H1 (cell line): ENCODE measurements at regions not wholly inside any gene's neighbourhood (a gene's known extent, or its start where the extent isn't known, plus 50 kb on each side); places are given as distances from the start of the nearest gene placed in this dataset.

Source experiments
- CTCF ChIA-PET: fragments of 300-600 bp; sonication (Branson Sonifier 250); formaldehyde crosslinking; loops from one replicate; lab custom pipeline; 2021; ENCODE audit not compliant: partially characterized antibody; lab: Charles Lee
- POLR2A ChIA-PET: fragments of 300-600 bp; sonication (Branson Sonifier 250); formaldehyde crosslinking; loops from one replicate; lab custom pipeline; 2021; ENCODE audit warnings: inconsistent platforms; ENCODE audit not compliant: partially characterized antibody; lab: Charles Lee
- DNase-seq, 2 experiments: peaks; one replicate each; pipeline versions ENCODE4 v3.0.0 to v3.0.0-alpha.2; 2010 to 2022; ENCODE audit warnings: low spot score in 2 of 2, low read depth in 1 of 2, mixed read lengths in 1 of 2
- FAIRE-seq: peaks from 2 replicates; lab custom pipeline; 2011; peaks lifted over from hg19 to GRCh38; lab: Jason Lieb, UNC
- H2AFZ ChIP-seq: 2 replicates; pipeline ENCODE4 v1.8.1; 2012; ENCODE audit warnings: low read length, inconsistent platforms
- H2AK5ac ChIP-seq: 2 replicates; pipeline ENCODE4 v1.6.1; 2013; ENCODE audit warnings: low read depth, low read length
- H2BK120ac ChIP-seq: replicated peaks from 2 replicates; pipeline ENCODE3; 2013; ENCODE audit warnings: low read depth, low read length, inconsistent platforms
- H2BK12ac ChIP-seq: 2 replicates; pipeline ENCODE4 v1.6.1; 2013; ENCODE audit warnings: low read depth, low read length
- H2BK15ac ChIP-seq: 2 replicates; pipeline ENCODE4 v1.6.1; 2013; ENCODE audit warnings: low read length
- H2BK20ac ChIP-seq: 2 replicates; pipeline ENCODE4 v1.6.1; 2013; ENCODE audit warnings: low read length
- H2BK5ac ChIP-seq: 2 replicates; pipeline ENCODE4 v1.6.1; 2013; ENCODE audit warnings: low read depth, low read length
- H3K14ac ChIP-seq: 2 replicates; pipeline ENCODE4 v1.6.1; 2013; ENCODE audit warnings: inconsistent platforms; ENCODE audit not compliant: insufficient read length
- H3K18ac ChIP-seq: 2 replicates; pipeline ENCODE4 v1.6.1; 2013; ENCODE audit warnings: low read length; ENCODE audit errors: extremely low read depth
- H3K23ac ChIP-seq: 2 replicates; pipeline ENCODE4 v1.6.1; 2013; ENCODE audit warnings: inconsistent platforms; ENCODE audit not compliant: insufficient read length
- H3K23me2 ChIP-seq: 2 replicates; pipeline ENCODE4 v1.6.1; 2013; ENCODE audit warnings: low read depth, low read length
- H3K27ac ChIP-seq: 2 replicates; pipeline ENCODE4 v1.6.1; 2011; ENCODE audit warnings: low read depth, low read length, inconsistent platforms
- H3K27me3 ChIP-seq, 4 experiments: replicated peaks in 1 of 4; 1 replicate in 1 of 4; 2 replicates in 3 of 4; pipeline versions ENCODE4 v1.6.1 to v1.8.1; 2011 to 2013; ENCODE audit warnings: low read length in 3 of 4, mild to moderate bottlenecking in 3 of 4, inconsistent platforms in 2 of 4, mixed read lengths in 2 of 4, moderate library complexity in 1 of 4; ENCODE audit not compliant: control insufficient read depth in 3 of 4, insufficient read depth in 3 of 4; ENCODE audit errors: extremely low read depth in 1 of 4
- H3K36me3 ChIP-seq, 4 experiments: 2 replicates each; pipeline versions ENCODE4 v1.6.1 to v1.8.1; 2011 to 2013; ENCODE audit warnings: mild to moderate bottlenecking in 4 of 4, low read length in 3 of 4, moderate library complexity in 2 of 4, control low read depth in 1 of 4, inconsistent platforms in 1 of 4; ENCODE audit not compliant: insufficient read depth in 4 of 4, control insufficient read depth in 2 of 4
- H3K4ac ChIP-seq: replicated peaks from 2 replicates; pipeline ENCODE3; 2013; ENCODE audit warnings: low read length, low read depth, mixed read lengths, inconsistent platforms; ENCODE audit not compliant: insufficient read length
- H3K4me1 ChIP-seq, 4 experiments: replicated peaks in 1 of 4; 1 replicate in 1 of 4; 2 replicates in 3 of 4; pipeline versions ENCODE4 v1.6.1 to v1.8.1; 2011 to 2013; ENCODE audit warnings: low read length in 3 of 4, inconsistent platforms in 2 of 4, mixed read lengths in 1 of 4; ENCODE audit not compliant: insufficient read depth in 4 of 4, control insufficient read depth in 3 of 4
- H3K4me2 ChIP-seq, 2 experiments: 2 replicates each; pipeline versions ENCODE4 v1.6.1 to v1.8.1; 2011 to 2013; ENCODE audit warnings: low read depth in 2 of 2, low read length in 2 of 2, control low read depth in 1 of 2, inconsistent platforms in 1 of 2, mild to moderate bottlenecking in 1 of 2; ENCODE audit not compliant: insufficient read depth in 1 of 2
- H3K4me3 ChIP-seq, 4 experiments: fragments of 200-600, 300-600 bp in 1 of 4; sonication (generic), shearing (Covaris generic), sonication (Bioruptor Twin) in 1 of 4; 2 replicates each; pipeline versions ENCODE4 v1.5.1 to v1.8.1; 2011 to 2016; ENCODE audit warnings: low read length in 4 of 4, low read depth in 3 of 4, control low read depth in 2 of 4, inconsistent platforms in 2 of 4, mild to moderate bottlenecking in 2 of 4, mixed read lengths in 1 of 4, moderate library complexity in 1 of 4; ENCODE audit not compliant: insufficient read depth in 2 of 4; ENCODE audit errors: extremely low read depth in 1 of 4
- H3K56ac ChIP-seq: replicated peaks from 2 replicates; pipeline ENCODE3; 2013; ENCODE audit warnings: low read depth, mild to moderate bottlenecking, mixed read lengths, low read length, inconsistent platforms; ENCODE audit not compliant: insufficient read length
- H3K79me1 ChIP-seq: 2 replicates; pipeline ENCODE4 v1.6.1; 2013; ENCODE audit warnings: low read depth, low read length, control low read depth
- H3K79me2 ChIP-seq, 2 experiments: 2 replicates each; pipeline versions ENCODE4 v1.6.1 to v1.8.1; 2012 to 2013; ENCODE audit warnings: low read length in 2 of 2, mild to moderate bottlenecking in 2 of 2, inconsistent platforms in 1 of 2; ENCODE audit not compliant: insufficient read depth in 2 of 2, control insufficient read depth in 1 of 2
- H3K9ac ChIP-seq, 4 experiments: replicated peaks in 1 of 4; 1 replicate in 1 of 4; 2 replicates in 3 of 4; pipeline versions ENCODE4 v1.6.1 to v1.8.1; 2011 to 2013; ENCODE audit warnings: low read depth in 3 of 4, low read length in 3 of 4, control low read depth in 2 of 4, mild to moderate bottlenecking in 2 of 4, moderate library complexity in 2 of 4, inconsistent platforms in 1 of 4; ENCODE audit errors: extremely low read depth in 1 of 4
- H3K9me3 ChIP-seq, 2 experiments: 2 replicates each; pipeline versions ENCODE4 v1.6.1 to v1.8.1; 2012 to 2013; ENCODE audit warnings: mild to moderate bottlenecking in 2 of 2, moderate library complexity in 2 of 2, control low read depth in 1 of 2, inconsistent platforms in 1 of 2, low read depth in 1 of 2, low read length in 1 of 2, mixed read lengths in 1 of 2; ENCODE audit not compliant: insufficient read depth in 2 of 2
- H4K20me1 ChIP-seq, 2 experiments: replicated peaks in 1 of 2; 2 replicates each; pipeline versions ENCODE3 to v1.8.1; 2011 to 2013; ENCODE audit warnings: inconsistent platforms in 2 of 2, low read length in 2 of 2, mild to moderate bottlenecking in 1 of 2; ENCODE audit not compliant: insufficient read depth in 2 of 2, control insufficient read depth in 1 of 2
- H4K5ac ChIP-seq: 2 replicates; pipeline ENCODE4 v1.6.1; 2013; ENCODE audit warnings: low read length, low read depth, mixed read lengths, inconsistent platforms; ENCODE audit not compliant: insufficient read length
- H4K8ac ChIP-seq: 2 replicates; pipeline ENCODE4 v1.8.0; 2013; ENCODE audit warnings: mild to moderate bottlenecking, moderate library complexity, low read length, inconsistent platforms; ENCODE audit not compliant: insufficient read depth; ENCODE audit errors: extremely low read depth
- H4K91ac ChIP-seq: replicated peaks from 2 replicates; pipeline ENCODE3; 2013; ENCODE audit warnings: low read length, mixed read lengths, inconsistent platforms; ENCODE audit not compliant: insufficient read length
- EGR1 ChIP-seq: IDR thresholded peaks from 2 replicates; pipeline ENCODE4 v1.6.1; 2011; ENCODE audit warnings: low read depth, low read length, borderline replicate concordance
- GABPA ChIP-seq: IDR thresholded peaks from 2 replicates; pipeline ENCODE4 v1.6.1; 2011; ENCODE audit warnings: mild to moderate bottlenecking, low read length, moderate library complexity, borderline replicate concordance; ENCODE audit not compliant: insufficient read depth
- PHF8 ChIP-seq: fragments of 200-600 bp; sonication (generic); conservative IDR thresholded peaks from 2 replicates; pipeline ENCODE4 v1.7.1; 2012; ENCODE audit warnings: low read depth, mild to moderate bottlenecking, inconsistent platforms, low read length, moderate library complexity
- POLR2A ChIP-seq, 2 experiments: IDR thresholded peaks; 1 replicate in 1 of 2; 2 replicates in 1 of 2; pipeline ENCODE4 v1.6.1; 2011; ENCODE audit warnings: low read depth in 2 of 2, low read length in 2 of 2, mild to moderate bottlenecking in 2 of 2; ENCODE audit errors: control extremely low read depth in 1 of 2
- POLR2AphosphoS5 ChIP-seq: IDR thresholded peaks from 2 replicates; pipeline ENCODE4 v1.6.1; 2011; ENCODE audit warnings: low read depth, low read length
- POU5F1 ChIP-seq: IDR thresholded peaks from 2 replicates; pipeline ENCODE4 v1.6.1; 2011; ENCODE audit warnings: low read depth, mild to moderate bottlenecking, low read length, moderate library complexity
- RXRA ChIP-seq: IDR thresholded peaks from 2 replicates; pipeline ENCODE4 v1.6.1; 2011; ENCODE audit warnings: low read depth, mild to moderate bottlenecking, low read length, moderate library complexity; ENCODE audit not compliant: insufficient read depth
- SAP30 ChIP-seq: fragments of 300-600 bp; sonication (generic); IDR thresholded peaks from 2 replicates; pipeline ENCODE4 v1.7.1; 2012; ENCODE audit warnings: low read length, moderate library complexity, mild to moderate bottlenecking, inconsistent platforms; ENCODE audit not compliant: insufficient read depth, insufficient replicate concordance
- SIN3A ChIP-seq, 2 experiments: IDR thresholded peaks in 1 of 2; conservative IDR thresholded peaks in 1 of 2; 2 replicates each; pipeline ENCODE4 v1.6.1; 2011 to 2012; ENCODE audit warnings: low read length in 2 of 2, improper control_type of control experiment in 1 of 2, low read depth in 1 of 2, mild to moderate bottlenecking in 1 of 2
- SP1 ChIP-seq: IDR thresholded peaks from 2 replicates; pipeline ENCODE4 v1.6.1; 2011; ENCODE audit warnings: low read depth, low read length
- SUZ12 ChIP-seq: fragments of 200-600 bp; sonication (generic); IDR thresholded peaks from 2 replicates; pipeline ENCODE4 v1.6.1; 2012; ENCODE audit warnings: mild to moderate bottlenecking, inconsistent platforms, low read length, moderate library complexity, mixed read lengths
- TAF7 ChIP-seq: optimal IDR thresholded peaks from 2 replicates; pipeline ENCODE3; 2011; ENCODE audit warnings: low read depth, mild to moderate bottlenecking, inconsistent platforms, low read length, moderate library complexity, borderline replicate concordance
- TBP ChIP-seq: IDR thresholded peaks from 2 replicates; pipeline ENCODE4 v1.6.1; 2011; ENCODE audit warnings: low read depth, low read length, improper control_type of control experiment
- USF2 ChIP-seq: IDR thresholded peaks from 2 replicates; pipeline ENCODE4 v1.6.1; 2011; ENCODE audit warnings: low read length, improper control_type of control experiment
- YY1 ChIP-seq: IDR thresholded peaks from 2 replicates; pipeline ENCODE4 v1.6.1; 2011; ENCODE audit warnings: low read depth, mild to moderate bottlenecking, low read length

DNA sequence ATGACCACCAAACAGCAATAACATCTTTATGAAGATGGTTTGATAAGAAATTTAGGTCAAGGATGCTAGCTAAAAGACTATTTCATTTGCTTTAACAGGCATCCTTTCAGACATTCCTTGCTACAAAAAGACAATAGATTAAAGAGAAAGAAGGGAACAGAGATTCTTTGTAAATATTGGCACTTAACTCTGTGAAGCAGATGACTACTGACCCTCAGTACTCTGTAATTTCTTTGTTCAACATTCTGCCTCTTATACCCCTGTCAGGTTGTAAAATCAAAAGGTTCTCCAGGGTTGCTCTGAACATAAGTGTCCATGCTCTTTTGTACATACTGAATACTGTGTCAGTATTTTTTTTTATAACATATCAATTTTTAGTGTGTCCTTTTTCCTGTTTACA is 610.6 kb upstream of the GRAMD2B start:
- Histone ChIP-seq H3K27ac (no peak overlapping the region), H3K79me2 (no peaks in the 10 kb centered on the region), H2AFZ (no peak overlapping the region), H3K9ac (no peak overlapping the region), H3K23ac (no peak overlapping the region), H3K4me1 (peaks cover 0 to 1% (median under 1%) of the 10 kb centered on the region in 4 experiments; a peak in 3 of 7 replicates), H3K9me3 (no peaks in the 10 kb centered on the region), H3K27me3 (no peaks in the 10 kb centered on the region), H4K8ac (no peak overlapping the region), H3K23me2 (no peaks in the 10 kb centered on the region), H3K14ac (no peak overlapping the region), H4K20me1 (no peaks in the 10 kb centered on the region), H3K79me1 (no peaks in the 10 kb centered on the region), H2AK5ac (no peak overlapping the region), H2BK20ac (no peak overlapping the region), H3K4me2 (no peak overlapping the region), H3K18ac (no peak overlapping the region), H3K4ac (no peak overlapping the region), H4K91ac (no peak overlapping the region), H3K4me3 (no peak overlapping the region), H2BK15ac (no peak overlapping the region), H3K56ac (no peak overlapping the region), H2BK12ac (no peak overlapping the region), H4K5ac (no peak overlapping the region), H2BK5ac (no peak overlapping the region), H2BK120ac (no peak overlapping the region), H3K36me3 (no peaks in the 10 kb centered on the region)
- FAIRE-seq (no peak), DNase-seq (no peak)
- POLR2A ChIA-PET: no interaction called here
- CTCF ChIA-PET: no interaction called here
- TF ChIP-seq SP1 (no peak), POLR2A (IDR thresholded peaks at IDR 0.05; ENCODE audit: control extremely low read depth in 1 of 2, low read depth in 2 of 2, low read length in 2 of 2) (no peak), PHF8 (no peak), USF2 (no peak), EGR1 (no peak), GABPA (no peak), TBP (no peak), POLR2AphosphoS5 (no peak), YY1 (no peak), TAF7 (no peak), SAP30 (no peak), SUZ12 (no peak), RXRA (no peak), SIN3A (conservative IDR thresholded peaks at IDR 0.05 in 1 of 2, IDR thresholded peaks at IDR 0.05 in 1 of 2; ENCODE audit: low read depth in 1 of 2, low read length in 2 of 2) (no peak), POU5F1 (no peak)
